PC-3 (cell line): ENCODE measurements at regions not wholly inside any gene's neighbourhood (a gene's known extent, or its start where the extent isn't known, plus 50 kb on each side); places are given as distances from the start of the nearest gene placed in this dataset.

ENCODE experiments used
- CTCF ChIP-seq: fragments of 300-600 bp; sonication (generic); conservative IDR thresholded peaks from 2 replicates; pipeline ENCODE4 v1.5.1; 2017; ENCODE audit warnings: antibody characterized with exemption, low read depth, mild to moderate bottlenecking, low read length
- EZH2 ChIP-seq: fragments of 300-600 bp; sonication (generic); IDR thresholded peaks from one replicate; pipeline ENCODE4 v1.6.1; 2017; ENCODE audit warnings: antibody characterized with exemption, mild to moderate bottlenecking, low read length; ENCODE audit not compliant: unreplicated experiment
- EZH2phosphoT487 ChIP-seq: fragments of 300-600 bp; sonication (generic); IDR thresholded peaks from 2 replicates; pipeline ENCODE4 v1.6.1; 2018; ENCODE audit warnings: mild to moderate bottlenecking, antibody characterized with exemption, low read length, borderline replicate concordance

- TF ChIP-seq CTCF = no peak
- TF ChIP-seq EZH2 = no peak
- no peak for TF ChIP-seq EZH2phosphoT487
These were observed 740.4 kb downstream of the DSC3 start for GRCh38 chr18:30302181-30302580.
